22Rv1 (cell line): ENCODE measurements at regions not wholly inside any gene's neighbourhood (a gene's known extent, or its start where the extent isn't known, plus 50 kb on each side); places are given as distances from the start of the nearest gene placed in this dataset.

Experiments used
- ZFX ChIP-seq: fragments of 450-650 bp; IDR thresholded peaks from 2 replicates; pipeline ENCODE4 v1.6.1; 2017; ENCODE audit warnings: antibody characterized with exemption, borderline replicate concordance
- TF ChIP-seq, protein P1 (sequence below): fragments of 450-650 bp; IDR thresholded peaks from 2 replicates; pipeline ENCODE4 v1.5.1; 2017; ENCODE audit warnings: mild to moderate bottlenecking

DNA sequence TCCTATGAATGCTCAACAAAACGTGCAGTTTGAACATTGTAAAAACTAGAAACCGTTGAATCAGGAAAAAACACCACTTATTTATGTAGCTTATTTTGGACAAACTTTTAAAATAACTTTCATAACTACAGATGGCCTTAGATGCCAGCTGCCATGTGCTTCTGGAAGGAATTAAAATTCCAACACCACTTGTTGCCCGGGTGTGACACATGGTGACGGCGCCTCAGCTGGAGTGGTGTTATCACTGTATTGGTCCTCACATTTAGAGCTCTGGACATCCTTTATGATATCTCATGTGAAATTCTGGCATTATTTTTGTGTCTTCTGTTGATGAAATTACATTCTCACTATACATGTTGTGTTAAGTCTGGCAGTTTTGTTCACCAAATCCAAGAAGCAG lies 211.0 kb downstream of the IPO8 start:
- TF ChIP-seq, protein P1, sequence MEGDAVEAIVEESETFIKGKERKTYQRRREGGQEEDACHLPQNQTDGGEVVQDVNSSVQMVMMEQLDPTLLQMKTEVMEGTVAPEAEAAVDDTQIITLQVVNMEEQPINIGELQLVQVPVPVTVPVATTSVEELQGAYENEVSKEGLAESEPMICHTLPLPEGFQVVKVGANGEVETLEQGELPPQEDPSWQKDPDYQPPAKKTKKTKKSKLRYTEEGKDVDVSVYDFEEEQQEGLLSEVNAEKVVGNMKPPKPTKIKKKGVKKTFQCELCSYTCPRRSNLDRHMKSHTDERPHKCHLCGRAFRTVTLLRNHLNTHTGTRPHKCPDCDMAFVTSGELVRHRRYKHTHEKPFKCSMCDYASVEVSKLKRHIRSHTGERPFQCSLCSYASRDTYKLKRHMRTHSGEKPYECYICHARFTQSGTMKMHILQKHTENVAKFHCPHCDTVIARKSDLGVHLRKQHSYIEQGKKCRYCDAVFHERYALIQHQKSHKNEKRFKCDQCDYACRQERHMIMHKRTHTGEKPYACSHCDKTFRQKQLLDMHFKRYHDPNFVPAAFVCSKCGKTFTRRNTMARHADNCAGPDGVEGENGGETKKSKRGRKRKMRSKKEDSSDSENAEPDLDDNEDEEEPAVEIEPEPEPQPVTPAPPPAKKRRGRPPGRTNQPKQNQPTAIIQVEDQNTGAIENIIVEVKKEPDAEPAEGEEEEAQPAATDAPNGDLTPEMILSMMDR = no peak
- TF ChIP-seq ZFX = no peak
